ENCODE measurements at regions not wholly inside any gene's neighbourhood (a gene's known extent, or its start where the extent isn't known, plus 50 kb on each side); places are given as distances from the start of the nearest gene placed in this dataset.

- TF ChIP-seq MYC (IDR thresholded peaks at IDR 0.05; ENCODE audit: low read depth, low read length) (no peak), POLR2A (IDR thresholded peaks at IDR 0.05; ENCODE audit: extremely low read depth, insufficient read length) (no peak)
- TF ChIP-seq, protein P1, sequence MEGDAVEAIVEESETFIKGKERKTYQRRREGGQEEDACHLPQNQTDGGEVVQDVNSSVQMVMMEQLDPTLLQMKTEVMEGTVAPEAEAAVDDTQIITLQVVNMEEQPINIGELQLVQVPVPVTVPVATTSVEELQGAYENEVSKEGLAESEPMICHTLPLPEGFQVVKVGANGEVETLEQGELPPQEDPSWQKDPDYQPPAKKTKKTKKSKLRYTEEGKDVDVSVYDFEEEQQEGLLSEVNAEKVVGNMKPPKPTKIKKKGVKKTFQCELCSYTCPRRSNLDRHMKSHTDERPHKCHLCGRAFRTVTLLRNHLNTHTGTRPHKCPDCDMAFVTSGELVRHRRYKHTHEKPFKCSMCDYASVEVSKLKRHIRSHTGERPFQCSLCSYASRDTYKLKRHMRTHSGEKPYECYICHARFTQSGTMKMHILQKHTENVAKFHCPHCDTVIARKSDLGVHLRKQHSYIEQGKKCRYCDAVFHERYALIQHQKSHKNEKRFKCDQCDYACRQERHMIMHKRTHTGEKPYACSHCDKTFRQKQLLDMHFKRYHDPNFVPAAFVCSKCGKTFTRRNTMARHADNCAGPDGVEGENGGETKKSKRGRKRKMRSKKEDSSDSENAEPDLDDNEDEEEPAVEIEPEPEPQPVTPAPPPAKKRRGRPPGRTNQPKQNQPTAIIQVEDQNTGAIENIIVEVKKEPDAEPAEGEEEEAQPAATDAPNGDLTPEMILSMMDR (IDR thresholded peaks at IDR 0.05; ENCODE audit: low read depth, low read length): no peak
- TF ChIP-seq, protein P2, sequence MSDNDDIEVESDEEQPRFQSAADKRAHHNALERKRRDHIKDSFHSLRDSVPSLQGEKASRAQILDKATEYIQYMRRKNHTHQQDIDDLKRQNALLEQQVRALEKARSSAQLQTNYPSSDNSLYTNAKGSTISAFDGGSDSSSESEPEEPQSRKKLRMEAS (IDR thresholded peaks at IDR 0.05; ENCODE audit: low read depth, low read length): no peak
- no peak for DNase-seq (ENCODE audit: low read depth)
These were observed 87.0 kb downstream of the ANKRD60 start for GRCh38 chr20:58141496-58141895.

GRCh38 chr20:58140787-58141425 lies 87.5 kb downstream of the ANKRD60 start:
- DNase-seq (ENCODE audit: low read depth): no peak
- TF ChIP-seq MYC (IDR thresholded peaks at IDR 0.05; ENCODE audit: low read depth, low read length): no peak
- TF ChIP-seq, protein P1 (IDR thresholded peaks at IDR 0.05; ENCODE audit: low read depth, low read length): no peak
- TF ChIP-seq, protein P2 (IDR thresholded peaks at IDR 0.05; ENCODE audit: low read depth, low read length): no peak
- TF ChIP-seq POLR2A (IDR thresholded peaks at IDR 0.05; ENCODE audit: extremely low read depth, insufficient read length): no peak
- H3K4me3 ChIP-seq (ENCODE audit: low read depth, low read length): no peak overlapping the region

More at GRCh38 chr20:58141496-58141895, 87.0 kb downstream of the ANKRD60 start:
- H3K4me3 ChIP-seq (ENCODE audit: low read depth, low read length): no peak overlapping the region

DNA sequence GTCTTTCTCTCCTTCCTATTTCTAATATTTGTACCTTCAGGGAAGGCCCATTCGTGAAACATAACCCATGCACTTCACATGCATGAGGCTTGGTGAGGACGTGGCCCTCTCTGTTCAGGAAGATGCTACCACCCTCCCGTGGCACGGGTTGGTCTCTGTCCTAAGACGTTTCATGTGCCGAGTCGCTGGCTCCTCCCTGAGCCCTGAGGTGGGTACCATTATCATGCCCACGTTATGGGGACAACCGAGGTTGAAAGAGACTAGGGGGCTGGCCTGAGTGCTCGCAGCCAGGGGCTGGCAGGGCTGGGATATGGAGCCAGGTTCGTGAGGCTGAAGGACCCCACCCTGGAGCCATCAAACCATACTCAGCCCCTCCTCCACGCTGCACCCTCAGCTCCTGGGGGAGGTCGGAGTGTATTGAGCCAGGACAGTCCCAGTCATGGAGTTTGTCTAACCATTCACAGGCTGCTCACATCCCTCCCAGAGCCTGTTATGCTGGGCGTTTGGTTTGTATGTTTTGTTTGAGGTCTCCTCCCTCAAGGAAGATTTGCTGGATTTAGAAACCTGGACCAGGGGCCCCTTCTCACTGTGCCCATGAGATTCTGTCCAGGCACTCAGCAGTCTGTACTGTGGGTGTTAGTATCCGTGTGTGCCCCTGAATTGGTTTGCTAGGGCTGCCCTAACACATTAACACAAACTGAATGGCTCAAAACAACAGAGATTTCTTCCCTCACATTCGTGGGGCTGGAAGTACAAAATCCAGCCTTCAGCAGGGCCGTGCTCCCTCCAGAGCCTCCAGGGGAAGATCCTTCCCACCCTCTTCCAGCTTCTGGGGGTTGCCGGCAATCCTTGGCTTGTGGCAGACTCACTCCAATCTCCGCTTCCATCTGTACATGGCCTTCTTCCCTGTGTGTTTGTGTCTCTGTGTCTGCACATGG lies 88.3 kb downstream of the ANKRD60 start:
- TF ChIP-seq, protein P1 (IDR thresholded peaks at IDR 0.05; ENCODE audit: low read depth, low read length): no peak
- TF ChIP-seq, protein P2 (IDR thresholded peaks at IDR 0.05; ENCODE audit: low read depth, low read length): no peak
- TF ChIP-seq POLR2A (IDR thresholded peaks at IDR 0.05; ENCODE audit: extremely low read depth, insufficient read length): no peak
- no peak for TF ChIP-seq MYC (IDR thresholded peaks at IDR 0.05; ENCODE audit: low read depth, low read length)
- no peak for DNase-seq (ENCODE audit: low read depth)

GRCh38 chr20:58138395-58138794 lies 90.1 kb downstream of the ANKRD60 start:
- TF ChIP-seq POLR2A (IDR thresholded peaks at IDR 0.05; ENCODE audit: extremely low read depth, insufficient read length): no peak
- TF ChIP-seq, protein P1 (IDR thresholded peaks at IDR 0.05; ENCODE audit: low read depth, low read length): no peak
- TF ChIP-seq, protein P2 (IDR thresholded peaks at IDR 0.05; ENCODE audit: low read depth, low read length): no peak
- no peak for TF ChIP-seq MYC (IDR thresholded peaks at IDR 0.05; ENCODE audit: low read depth, low read length)
- DNase-seq (ENCODE audit: low read depth): no peak
- no peak overlapping the region for H3K4me3 ChIP-seq (ENCODE audit: low read depth, low read length)

More for the DNA sequence above, 88.3 kb downstream of the ANKRD60 start:
- H3K4me3 ChIP-seq (ENCODE audit: low read depth, low read length): no peak overlapping the region

DNA sequence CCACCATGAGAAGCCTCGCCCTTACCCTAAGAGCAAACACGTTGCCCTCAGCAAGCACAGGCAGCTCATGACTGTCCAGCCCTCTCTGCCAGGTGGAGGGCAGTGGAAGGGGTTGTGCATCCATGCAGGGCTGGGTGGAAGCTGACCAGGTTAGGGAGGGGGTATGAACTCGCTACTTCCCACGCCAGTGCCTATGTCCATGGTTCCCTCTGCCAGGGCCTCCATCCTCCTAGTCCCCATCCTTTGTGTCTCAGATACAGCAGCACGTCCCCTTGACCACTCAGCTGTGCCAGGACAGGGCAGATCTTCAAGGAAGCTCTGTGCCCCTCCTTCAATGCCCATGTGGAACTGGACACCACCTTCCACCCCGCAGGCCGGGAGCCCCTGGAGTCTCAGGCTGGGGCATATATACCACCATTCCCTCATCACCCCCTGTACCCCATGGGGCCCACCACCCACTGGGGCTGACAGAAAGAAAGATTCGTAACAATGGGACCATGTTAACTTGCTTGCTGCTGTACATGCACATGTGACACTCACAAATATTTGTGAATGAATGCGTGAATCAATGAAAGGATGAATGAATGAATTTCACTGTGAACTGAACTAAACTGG lies 90.7 kb downstream of the ANKRD60 start:
- no peak for DNase-seq (ENCODE audit: low read depth)
- TF ChIP-seq POLR2A (IDR thresholded peaks at IDR 0.05; ENCODE audit: extremely low read depth, insufficient read length) (no peak), MYC (IDR thresholded peaks at IDR 0.05; ENCODE audit: low read depth, low read length) (no peak)
- TF ChIP-seq, protein P1 (IDR thresholded peaks at IDR 0.05; ENCODE audit: low read depth, low read length): no peak
- TF ChIP-seq, protein P2 (IDR thresholded peaks at IDR 0.05; ENCODE audit: low read depth, low read length): no peak

More for the DNA sequence above, 90.7 kb downstream of the ANKRD60 start:
- H3K4me3 ChIP-seq (ENCODE audit: low read depth, low read length): no peak overlapping the region

Data from NB4 (cell line).